ENCODE measurements at regions not wholly inside any gene's neighbourhood (a gene's known extent, or its start where the extent isn't known, plus 50 kb on each side); places are given as distances from the start of the nearest gene placed in this dataset.

GRCh38 chr2:215756346-215756730 is 257.0 kb downstream of the MREG start:
- H2AFZ ChIP-seq (ENCODE audit: low read length) = no peak overlapping the region
- H3K4me1 ChIP-seq (replicated peaks in 1 of 4; ENCODE audit: control insufficient read depth in 3 of 4, insufficient read depth in 4 of 4, low read length in 3 of 4) = peaks cover 0 to 3% (median 0%) of the 10 kb centered on the region in 4 experiments; a peak in 1 of 7 replicates
- H2BK12ac ChIP-seq (ENCODE audit: low read depth, low read length) = no peak overlapping the region
- H3K4me2 ChIP-seq (ENCODE audit: insufficient read depth in 1 of 2, low read depth in 2 of 2, low read length in 2 of 2) = no peak overlapping the region
- POLR2A ChIA-PET (ENCODE audit: partially characterized antibody) = no interaction called here
- no peak overlapping the region for H3K9ac ChIP-seq (replicated peaks in 1 of 4; ENCODE audit: extremely low read depth in 1 of 4, low read depth in 3 of 4, low read length in 3 of 4)
- H3K79me2 ChIP-seq (ENCODE audit: control insufficient read depth in 1 of 2, insufficient read depth in 2 of 2, low read length in 2 of 2) = no peaks in the 10 kb centered on the region
- H4K5ac ChIP-seq (ENCODE audit: insufficient read length, low read depth, low read length) = no peak overlapping the region
- no peak overlapping the region for H3K23ac ChIP-seq (ENCODE audit: insufficient read length)
- no peak overlapping the region for H3K27ac ChIP-seq (ENCODE audit: low read depth, low read length)
- no peaks in the 10 kb centered on the region for H3K27me3 ChIP-seq (replicated peaks in 1 of 4; ENCODE audit: control insufficient read depth in 3 of 4, extremely low read depth in 1 of 4, insufficient read depth in 3 of 4, low read length in 3 of 4)
- H3K4me3 ChIP-seq (ENCODE audit: extremely low read depth in 1 of 4, insufficient read depth in 2 of 4, low read depth in 3 of 4, low read length in 4 of 4) = no peak overlapping the region
- H3K79me1 ChIP-seq (ENCODE audit: low read depth, low read length) = no peaks in the 10 kb centered on the region
- no peak overlapping the region for H2BK15ac ChIP-seq (ENCODE audit: low read length)
- no peak overlapping the region for H3K14ac ChIP-seq (ENCODE audit: insufficient read length)
- 89% methylated on average over 2 of the region's 2 CpGs; no CpG with 5 or more reads in 1 of the 2 experiments for WGBS, 2 experiments (ENCODE audit: extremely low coverage in 1 of 2, insufficient coverage in 1 of 2, insufficient read length in 1 of 2, insufficient replicate concordance in 2 of 2, low coverage in 1 of 2, low lambda C conversion rate in 2 of 2, missing lambda C conversion rate in 1 of 2)
- no peaks in the 10 kb centered on the region for H4K20me1 ChIP-seq (replicated peaks in 1 of 2; ENCODE audit: control insufficient read depth in 1 of 2, insufficient read depth in 2 of 2, low read length in 2 of 2)
- H2BK120ac ChIP-seq (replicated peaks; ENCODE audit: low read depth, low read length) = no peak overlapping the region
- H2BK20ac ChIP-seq (ENCODE audit: low read length) = no peak overlapping the region
- H4K91ac ChIP-seq (replicated peaks; ENCODE audit: insufficient read length, low read length) = no peak overlapping the region
- H2AK5ac ChIP-seq (ENCODE audit: low read depth, low read length) = no peak overlapping the region
- no peaks in the 10 kb centered on the region for H3K9me3 ChIP-seq (ENCODE audit: insufficient read depth in 2 of 2, low read depth in 1 of 2, low read length in 1 of 2)
- FAIRE-seq (no peak), DNase-seq (ENCODE audit: low read depth in 1 of 2, low spot score in 2 of 2) (no peak)
- TF ChIP-seq SUZ12 (IDR thresholded peaks at IDR 0.05; ENCODE audit: low read length) (no peak), USF2 (IDR thresholded peaks at IDR 0.05; ENCODE audit: low read length) (no peak), YY1 (IDR thresholded peaks at IDR 0.05; ENCODE audit: low read depth, low read length) (no peak), CTBP2 (IDR thresholded peaks at IDR 0.05; ENCODE audit: borderline replicate concordance, insufficient read depth, insufficient read length, low read length) (no peak), NANOG (IDR thresholded peaks at IDR 0.05; ENCODE audit: insufficient read depth, low read depth, low read length, poor library complexity, severe bottlenecking) (no peak)
- no peak overlapping the region for H4K8ac ChIP-seq (ENCODE audit: extremely low read depth, insufficient read depth, low read length)
- no peak overlapping the region for H3K4ac ChIP-seq (replicated peaks; ENCODE audit: insufficient read length, low read depth, low read length)
- H3K18ac ChIP-seq (ENCODE audit: extremely low read depth, low read length) = no peak overlapping the region
- H3K36me3 ChIP-seq (ENCODE audit: control insufficient read depth in 2 of 4, insufficient read depth in 4 of 4, low read length in 3 of 4) = no peaks in the 10 kb centered on the region
- H3K56ac ChIP-seq (replicated peaks; ENCODE audit: insufficient read length, low read depth, low read length) = no peak overlapping the region
- no peak overlapping the region for H2BK5ac ChIP-seq (ENCODE audit: low read depth, low read length)
- CTCF ChIA-PET (ENCODE audit: partially characterized antibody) = no interaction called here
- no peaks in the 10 kb centered on the region for H3K23me2 ChIP-seq (ENCODE audit: low read depth, low read length)

Measured in H1 (cell line).